PC-3 (cell line): ENCODE measurements at regions not wholly inside any gene's neighbourhood (a gene's known extent, or its start where the extent isn't known, plus 50 kb on each side); places are given as distances from the start of the nearest gene placed in this dataset.

Experiments used
- CTCF ChIP-seq: fragments of 300-600 bp; sonication (generic); conservative IDR thresholded peaks from 2 replicates; pipeline ENCODE4 v1.5.1; 2017; ENCODE audit warnings: antibody characterized with exemption, low read depth, mild to moderate bottlenecking, low read length
- EZH2phosphoT487 ChIP-seq: fragments of 300-600 bp; sonication (generic); IDR thresholded peaks from 2 replicates; pipeline ENCODE4 v1.6.1; 2018; ENCODE audit warnings: mild to moderate bottlenecking, antibody characterized with exemption, low read length, borderline replicate concordance

GRCh38 chr10:81040031-81040430 lies 502.3 kb downstream of the SH2D4B start:
- TF ChIP-seq CTCF (no peak), EZH2phosphoT487 (no peak)
